GM21423 (cell line): ENCODE measurements at regions not wholly inside any gene's neighbourhood (a gene's known extent, or its start where the extent isn't known, plus 50 kb on each side); places are given as distances from the start of the nearest gene placed in this dataset.
"Not testable (repeated sequence)": the region's sequence is repeated elsewhere in the genome, so short reads cannot be mapped to it uniquely, and the experiment has no call there.

Experiments used
- ATAC-seq: cut with Tn5 transposase; IDR thresholded peaks from one replicate; pipeline ENCODE4 v1.9.1; 2021; ENCODE audit warnings: mild to moderate bottlenecking, moderate library complexity; ENCODE audit not compliant: unreplicated experiment

GRCh38 chr2:8119782-8120505 lies 561.9 kb upstream of the ID2 start:
- ATAC-seq = no peak

GRCh38 chr2:8120506-8120860 lies 561.4 kb upstream of the ID2 start:
- no peak for ATAC-seq

GRCh38 chr2:8121022-8121825 lies 560.6 kb upstream of the ID2 start:
- ATAC-seq = no peak

GRCh38 chr2:8121826-8122513 lies 559.9 kb upstream of the ID2 start:
- ATAC-seq = no peak

GRCh38 chr2:8122520-8122919 lies 559.3 kb upstream of the ID2 start:
- no peak for ATAC-seq

DNA sequence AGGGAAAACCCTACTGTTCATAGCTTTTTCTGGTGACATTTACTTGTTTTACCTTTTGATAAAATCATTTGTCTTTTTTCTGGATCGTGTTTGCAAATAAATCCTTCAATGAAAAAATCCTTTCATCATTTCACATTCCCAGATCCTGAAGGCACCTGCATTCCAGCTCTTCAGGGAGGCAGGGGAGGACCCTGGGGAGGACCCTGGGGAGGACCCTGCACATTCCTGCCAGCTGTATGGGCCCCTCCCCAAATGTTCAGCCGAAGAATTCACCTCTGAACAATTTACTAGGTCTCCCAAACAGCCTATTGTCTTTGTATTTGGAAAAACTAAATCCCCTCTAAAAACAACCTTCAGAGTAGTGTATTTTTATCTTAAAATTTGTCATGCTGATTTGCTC lies 558.4 kb upstream of the ID2 start:
- no peak for ATAC-seq

DNA sequence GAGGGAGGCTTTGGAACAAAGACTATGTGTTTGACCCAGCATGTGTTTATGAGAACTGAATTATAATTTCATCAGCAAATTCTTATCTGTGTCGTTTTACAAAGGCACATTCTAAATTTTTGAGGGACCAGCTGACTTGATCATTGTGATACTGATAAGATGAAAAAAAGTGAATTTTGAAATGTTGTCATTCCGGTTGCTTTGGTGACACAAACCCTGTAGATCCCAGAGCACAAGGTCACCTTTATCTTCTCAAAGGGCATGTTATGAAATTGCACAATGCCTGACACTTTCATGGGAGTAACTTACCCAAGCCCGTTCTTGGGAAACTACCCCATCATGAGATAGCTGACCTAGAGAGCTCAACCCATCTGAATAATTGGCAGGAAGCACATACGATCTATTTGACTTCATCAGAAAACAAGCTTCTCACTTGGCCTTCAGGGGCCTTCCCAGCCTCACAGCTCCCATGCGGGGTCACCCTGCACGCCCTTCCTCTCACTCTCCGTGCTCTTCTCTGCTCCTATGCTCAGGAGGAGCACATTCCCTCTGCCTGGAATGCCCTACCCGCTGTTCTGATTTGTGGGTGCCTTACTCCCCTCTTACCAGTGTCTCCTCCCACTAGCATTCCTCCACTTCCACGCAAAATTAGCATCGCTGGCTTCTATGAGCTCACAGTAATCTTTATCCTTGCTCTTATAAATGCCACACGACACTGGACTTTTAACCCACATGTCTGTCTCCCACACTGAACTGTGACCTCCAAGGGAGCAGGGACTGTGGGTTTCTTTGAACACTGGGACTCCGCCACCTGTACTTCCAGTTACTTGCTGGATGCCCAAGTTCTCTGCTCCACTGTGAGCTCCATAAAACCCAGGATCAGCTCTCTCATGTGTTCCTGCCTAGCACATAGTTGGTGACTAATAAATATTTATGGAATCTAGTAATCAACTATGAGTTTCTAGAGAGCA lies 555.8 kb upstream of the ID2 start:
- ATAC-seq = no peak

GRCh38 chr2:8126783-8127182 lies 555.1 kb upstream of the ID2 start:
- no peak for ATAC-seq

DNA sequence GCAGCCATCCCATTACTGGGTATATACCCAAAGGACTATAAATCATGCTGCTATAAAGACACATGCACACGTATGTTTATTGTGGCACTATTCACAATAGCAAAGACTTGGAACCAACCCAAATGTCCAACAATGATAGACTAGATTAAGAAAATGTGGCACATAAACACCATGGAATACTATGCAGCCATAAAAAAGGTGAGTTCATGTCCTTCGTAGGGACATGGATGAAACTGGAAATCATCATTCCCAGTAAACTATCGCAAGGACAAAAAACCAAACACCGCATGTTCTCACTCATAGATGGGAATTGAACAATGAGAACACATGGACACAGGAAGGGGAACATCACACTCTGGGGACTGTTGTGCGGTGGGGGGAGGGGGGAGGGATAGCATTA lies 550.4 kb upstream of the ID2 start:
- ATAC-seq = not testable (repeated sequence)

DNA sequence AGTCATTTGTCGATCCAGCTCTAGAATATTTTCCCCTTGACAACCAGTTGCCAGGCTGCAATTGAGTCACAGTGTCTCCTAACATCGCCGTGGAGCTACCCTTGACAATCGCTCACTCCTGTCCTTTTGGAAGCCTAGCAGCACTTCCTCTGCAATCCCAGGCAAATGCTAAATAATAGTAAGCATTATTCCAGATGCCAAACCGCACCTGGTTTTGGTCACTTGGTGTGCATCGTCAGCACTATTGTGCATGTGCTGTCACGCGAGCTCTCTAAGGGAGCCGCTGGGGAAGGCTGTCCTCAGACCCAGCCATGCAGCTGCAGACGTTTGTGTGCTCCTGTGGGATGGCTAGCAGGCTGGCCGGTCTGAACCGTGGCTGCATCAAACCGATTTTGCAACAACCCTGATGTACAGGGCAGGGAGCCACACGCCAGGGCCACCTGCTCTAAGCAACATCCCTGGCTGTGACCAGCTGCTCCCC lies 549.5 kb upstream of the ID2 start:
- ATAC-seq = no peak

DNA sequence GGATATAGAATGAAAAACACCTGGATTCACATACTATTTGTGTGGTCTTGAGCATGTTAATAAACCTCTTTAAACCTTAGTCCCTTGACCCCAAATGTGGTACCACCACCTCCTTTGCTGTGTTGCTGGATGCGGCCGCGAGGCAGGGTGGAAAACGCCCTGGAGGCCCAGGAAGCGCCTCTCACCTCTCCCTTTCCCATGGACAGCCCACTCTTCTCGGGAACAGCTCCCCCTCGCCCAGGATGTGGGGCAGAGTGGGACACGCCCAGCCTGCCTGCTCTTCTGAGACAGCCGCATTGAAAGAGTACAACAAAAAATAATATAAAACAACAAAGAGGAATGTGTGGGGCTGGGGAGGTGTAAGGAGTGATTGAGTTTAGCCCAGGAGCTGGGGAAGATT lies 549.0 kb upstream of the ID2 start:
- ATAC-seq = no peak

GRCh38 chr2:8133363-8133762 lies 548.5 kb upstream of the ID2 start:
- ATAC-seq = no peak

- no peak for ATAC-seq
These were observed 547.9 kb upstream of the ID2 start for GRCh38 chr2:8133913-8134472.

DNA sequence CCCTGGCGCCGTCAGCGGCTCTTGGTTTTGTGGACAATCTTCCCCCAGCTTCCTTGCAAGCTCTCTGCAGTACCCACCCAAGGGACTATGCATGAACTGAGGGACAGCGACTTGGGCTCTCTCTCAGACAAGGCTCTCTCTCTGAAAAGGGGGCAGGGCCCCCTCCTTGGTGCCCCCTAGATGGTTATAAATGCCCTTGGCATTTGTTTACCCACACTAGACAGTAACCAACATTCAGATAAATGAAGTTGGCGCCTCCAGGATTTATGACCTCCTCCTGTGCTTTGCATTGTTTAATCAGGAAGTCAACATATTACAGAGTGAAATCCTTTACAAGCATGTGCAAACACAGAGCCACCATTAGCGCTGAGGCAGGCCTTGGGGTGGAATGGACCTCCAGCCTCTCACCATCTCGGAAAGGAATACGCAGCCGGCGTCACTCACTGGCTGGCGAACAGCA lies 547.4 kb upstream of the ID2 start:
- no peak for ATAC-seq

DNA sequence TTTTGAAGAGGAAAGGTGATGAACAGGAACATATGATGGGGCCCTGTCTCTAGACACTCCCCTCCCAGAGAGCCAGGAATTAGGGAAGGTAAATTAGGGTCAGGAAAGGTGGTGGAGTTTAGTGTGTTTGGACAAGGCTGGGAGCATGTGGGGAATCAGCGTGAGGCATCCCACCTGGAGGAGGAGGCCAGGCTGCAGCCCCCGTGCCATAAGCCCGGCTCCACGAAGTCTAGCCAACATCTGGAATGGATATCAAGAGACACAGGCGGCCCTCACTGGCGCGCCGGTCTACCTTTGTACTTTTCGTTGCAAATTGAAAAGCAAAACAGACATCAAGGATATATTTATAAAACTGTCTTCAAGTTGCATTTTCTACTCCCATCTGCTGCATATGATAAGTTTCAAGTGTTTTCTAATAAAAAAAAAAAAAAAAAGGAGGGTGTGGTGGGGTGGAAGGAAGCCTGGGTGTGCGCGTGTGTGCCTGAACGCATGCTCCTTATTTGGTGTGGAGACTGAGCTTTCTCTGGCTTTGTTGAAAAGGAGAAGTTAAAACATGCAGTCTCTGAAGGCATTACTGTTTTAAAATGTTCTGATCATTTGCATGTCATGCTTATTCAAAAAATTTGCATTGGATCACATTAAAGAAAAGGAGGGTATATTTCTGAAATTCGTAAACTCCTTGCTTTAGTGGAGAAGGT lies 546.7 kb upstream of the ID2 start:
- no peak for ATAC-seq

- no peak for ATAC-seq
These were observed 544.1 kb upstream of the ID2 start for GRCh38 chr2:8137801-8138200.

DNA sequence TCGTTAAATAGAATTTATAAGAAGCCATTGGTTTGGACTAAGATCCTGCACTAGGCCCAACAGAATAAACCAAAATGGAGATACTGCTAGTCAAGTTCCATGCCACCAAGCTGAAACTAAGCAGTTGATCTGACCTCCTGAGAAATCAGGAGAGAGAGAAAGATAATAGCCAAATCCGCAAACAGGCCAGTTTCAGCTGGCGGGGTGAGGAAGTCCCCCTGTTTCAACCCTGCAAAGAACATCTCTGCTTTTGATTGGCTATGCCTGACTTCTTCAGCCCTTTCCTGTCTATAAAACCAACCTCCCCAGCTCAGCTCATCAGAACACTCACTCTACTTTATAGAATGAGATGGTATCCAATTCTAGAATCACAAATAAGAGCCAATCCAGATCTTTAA lies 543.3 kb upstream of the ID2 start:
- no peak for ATAC-seq

GRCh38 chr2:8138923-8139667 lies 542.8 kb upstream of the ID2 start:
- no peak for ATAC-seq

GRCh38 chr2:8139668-8140200 lies 542.1 kb upstream of the ID2 start:
- ATAC-seq = no peak
